ENCODE measurements at regions not wholly inside any gene's neighbourhood (a gene's known extent, or its start where the extent isn't known, plus 50 kb on each side); places are given as distances from the start of the nearest gene placed in this dataset.
A peak's percentile ranks its signal among the peaks of the same experiment; 100 is the strongest.

- DNase-seq (ENCODE audit: low read depth, low spot score) = peak; percentile 20
Measured at GRCh38 chr12:58139894-58140293, 198.5 kb downstream of the ATP23 start.

- DNase-seq (ENCODE audit: low read depth, low spot score) = no peak
Measured at GRCh38 chr12:58140395-58140794, 199.0 kb downstream of the ATP23 start.

DNA sequence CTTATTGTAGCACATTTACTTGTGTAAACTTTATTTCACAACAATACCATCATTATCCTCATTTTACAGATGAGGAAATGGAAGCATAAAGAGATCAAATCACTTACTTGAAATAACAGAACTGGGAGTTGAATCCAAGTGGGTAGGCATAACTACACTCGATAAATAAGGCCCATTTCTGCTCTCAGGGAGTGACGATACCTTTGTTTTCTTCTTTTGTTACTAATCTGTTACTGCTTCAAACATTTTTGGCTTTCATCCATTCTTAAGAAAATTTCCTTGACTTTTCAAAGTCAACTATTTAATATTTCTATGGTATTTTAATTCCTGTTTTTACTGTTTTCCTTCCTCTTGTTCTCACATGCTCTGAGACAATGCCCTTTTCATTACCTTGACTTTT, 201.6 kb downstream of the ATP23 start:
- no peak for DNase-seq (ENCODE audit: low read depth, low spot score)

- no peak for DNase-seq (ENCODE audit: low read depth, low spot score)
Measured at GRCh38 chr12:58143498-58143995, 202.2 kb downstream of the ATP23 start.

DNA sequence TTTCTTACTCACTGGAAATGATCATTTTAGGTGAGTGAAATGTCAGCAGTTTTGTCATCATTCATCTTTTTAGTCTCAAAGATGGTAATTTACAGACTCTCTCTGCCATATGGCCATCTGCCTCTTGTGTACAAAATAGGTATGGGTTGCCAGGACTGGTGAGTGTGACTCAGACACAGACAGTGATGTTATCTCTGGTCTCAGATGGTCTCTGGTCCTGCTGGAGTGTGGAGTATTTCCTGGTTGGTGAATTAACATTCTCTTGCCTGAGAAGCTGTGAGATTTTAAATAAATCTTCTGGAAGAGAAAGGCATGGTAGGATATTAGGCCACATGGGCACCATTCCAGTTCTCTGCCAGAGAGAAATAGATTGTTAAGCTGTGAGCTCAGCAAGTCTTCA, 207.0 kb downstream of the ATP23 start:
- no peak for DNase-seq (ENCODE audit: low read depth, low spot score)

GRCh38 chr12:58148976-58149375, 207.6 kb downstream of the ATP23 start:
- DNase-seq (ENCODE audit: low read depth, low spot score) = no peak

GRCh38 chr12:58154359-58154758, 213.0 kb downstream of the ATP23 start:
- no peak for DNase-seq (ENCODE audit: low read depth, low spot score)

DNA sequence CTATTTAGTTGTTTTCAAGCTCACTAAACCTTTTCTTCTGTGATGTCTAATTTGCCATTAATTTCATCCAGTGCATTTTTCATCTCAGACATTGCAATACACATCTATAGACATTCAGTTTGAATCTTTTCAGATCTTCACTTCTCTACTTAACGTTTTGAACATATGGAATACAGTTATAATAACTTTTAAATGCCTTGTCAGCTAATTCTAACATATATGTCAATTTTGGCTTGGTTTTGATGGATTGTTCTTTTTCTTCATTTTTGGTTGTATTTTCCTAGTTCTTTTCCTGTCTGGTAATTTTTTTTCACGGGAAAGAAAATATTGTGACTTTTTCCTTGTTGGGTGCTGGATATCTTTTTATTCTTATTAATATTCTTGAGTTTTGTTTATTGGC, 215.3 kb downstream of the ATP23 start:
- DNase-seq (ENCODE audit: low read depth, low spot score) = no peak

DNA sequence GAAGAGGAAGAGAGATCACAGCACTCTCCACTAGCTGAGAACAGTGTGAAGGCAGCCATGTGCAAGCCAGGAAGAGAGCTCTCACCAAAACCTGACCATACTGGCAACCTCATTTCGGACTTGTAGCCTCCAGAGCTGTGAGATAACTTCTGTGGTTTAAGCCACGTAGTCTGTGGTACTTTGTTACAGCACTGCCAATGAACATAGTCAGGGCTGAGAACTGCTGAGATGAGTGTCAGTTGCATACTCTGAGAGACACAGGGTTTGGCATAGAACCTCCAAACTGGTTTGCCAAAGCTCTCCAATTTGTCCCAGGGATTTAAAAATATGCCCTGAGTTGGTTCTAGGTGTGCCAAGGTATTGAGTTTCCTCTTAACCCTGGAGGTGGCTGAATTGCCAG, 218.6 kb downstream of the ATP23 start:
- no peak for DNase-seq (ENCODE audit: low read depth, low spot score)

GRCh38 chr12:58161773-58162172, 220.4 kb downstream of the ATP23 start:
- no peak for DNase-seq (ENCODE audit: low read depth, low spot score)

DNA sequence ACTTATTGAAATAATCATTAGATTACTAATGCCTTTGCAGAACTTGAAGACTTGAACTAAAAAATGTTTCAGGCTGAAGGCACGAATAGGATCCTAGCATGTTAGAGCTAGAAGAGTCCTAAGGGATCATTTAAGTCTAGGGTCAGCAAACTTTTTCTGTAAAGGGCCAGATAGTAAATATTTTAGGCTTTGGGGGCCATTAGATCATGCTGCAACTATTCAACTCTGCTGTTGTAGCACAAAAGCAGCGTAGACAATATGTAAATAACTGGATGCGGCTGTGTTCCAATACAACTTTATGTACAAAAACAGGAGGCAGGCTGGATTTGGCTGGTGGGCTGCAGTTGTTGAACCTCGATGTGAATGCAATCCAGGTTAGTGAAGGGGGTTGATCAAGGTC, 221.7 kb downstream of the ATP23 start:
- DNase-seq (ENCODE audit: low read depth, low spot score) = no peak

- no peak for DNase-seq (ENCODE audit: low read depth, low spot score)
Measured at GRCh38 chr12:58166643-58167042, 225.3 kb downstream of the ATP23 start.

- DNase-seq (ENCODE audit: low read depth, low spot score) = no peak
Measured at GRCh38 chr12:58167622-58168021, 226.3 kb downstream of the ATP23 start.

DNA sequence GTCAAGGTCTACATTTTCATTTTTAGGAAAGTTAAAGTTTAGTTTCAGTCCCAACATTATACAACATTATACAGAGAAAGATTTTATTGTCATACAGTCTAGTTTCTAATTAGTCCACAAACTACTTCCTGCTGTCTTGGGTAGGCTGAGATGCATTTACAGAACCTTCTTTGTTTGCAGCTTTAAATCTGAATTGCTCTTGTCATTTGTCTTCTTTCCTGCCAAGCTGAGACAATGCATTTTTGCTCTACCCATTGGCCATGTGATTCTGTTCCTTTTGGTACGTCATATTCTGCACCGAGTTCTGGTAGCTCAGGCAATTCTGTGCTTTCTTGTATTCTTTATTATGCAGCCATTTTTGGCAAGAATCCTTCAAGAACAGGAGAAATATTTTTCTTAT, 228.5 kb downstream of the ATP23 start:
- DNase-seq (ENCODE audit: low read depth, low spot score) = no peak

- DNase-seq (ENCODE audit: low read depth, low spot score) = no peak
Measured at GRCh38 chr12:58171914-58172313, 230.5 kb downstream of the ATP23 start.

- no peak for DNase-seq (ENCODE audit: low read depth, low spot score)
Measured at GRCh38 chr12:58172433-58173073, 231.2 kb downstream of the ATP23 start.

GRCh38 chr12:58174316-58174715, 232.9 kb downstream of the ATP23 start:
- DNase-seq (ENCODE audit: low read depth, low spot score) = no peak

DNA sequence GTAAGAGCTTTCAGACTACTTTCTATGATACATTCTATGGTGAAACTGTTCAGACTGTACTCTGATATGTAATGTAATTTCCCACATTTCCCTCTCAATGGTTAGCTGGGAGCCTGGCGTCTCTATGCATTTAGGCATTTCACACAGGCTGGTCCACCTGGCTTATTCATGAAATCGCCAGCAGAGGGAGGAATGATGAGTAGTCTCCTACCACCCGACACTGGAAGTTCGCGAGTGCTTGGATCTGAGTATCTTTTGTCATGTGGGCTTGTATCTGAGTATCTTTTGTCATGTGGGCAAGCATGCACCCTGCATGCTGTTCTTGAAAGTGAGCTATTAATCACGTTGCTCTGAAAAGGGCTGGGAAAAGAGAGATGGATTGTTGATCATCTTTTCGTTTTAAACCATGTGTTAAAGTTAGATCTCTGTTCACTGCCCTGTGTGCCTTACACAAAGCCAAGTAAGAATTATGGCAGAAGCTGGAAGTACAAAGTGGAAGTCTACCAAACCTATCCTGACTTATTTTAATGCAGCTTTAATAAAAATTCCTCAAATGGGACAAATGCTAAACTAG, 235.0 kb downstream of the ATP23 start:
- peak; percentile 45 for DNase-seq (ENCODE audit: low read depth, low spot score)

GRCh38 chr12:58177366-58177765, 236.0 kb downstream of the ATP23 start:
- DNase-seq (ENCODE audit: low read depth, low spot score) = no peak

GRCh38 chr12:58184212-58184611, 242.8 kb downstream of the ATP23 start:
- DNase-seq (ENCODE audit: low read depth, low spot score) = no peak

DNA sequence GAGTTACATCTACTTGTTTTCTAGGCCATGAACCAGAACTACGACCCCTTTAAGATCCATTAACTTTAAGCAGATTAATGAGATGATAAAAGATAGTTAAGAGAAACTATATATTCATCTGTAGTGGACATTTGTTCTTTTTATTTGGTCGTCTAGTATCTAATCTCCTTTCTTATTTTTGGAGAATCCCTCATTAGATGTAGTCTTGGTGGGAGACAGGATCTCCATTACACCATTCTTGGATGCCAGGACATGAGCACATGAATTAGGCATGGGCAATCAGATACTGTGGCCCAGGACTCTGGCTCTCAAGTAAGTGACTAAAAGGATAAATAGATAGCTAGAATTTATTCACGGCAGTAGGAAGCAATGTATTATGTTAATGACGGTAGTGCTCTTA, 245.0 kb downstream of the ATP23 start:
- DNase-seq (ENCODE audit: low read depth, low spot score) = no peak

- DNase-seq (ENCODE audit: low read depth, low spot score) = no peak
Measured at GRCh38 chr12:58186914-58187313, 245.5 kb downstream of the ATP23 start.

DNA sequence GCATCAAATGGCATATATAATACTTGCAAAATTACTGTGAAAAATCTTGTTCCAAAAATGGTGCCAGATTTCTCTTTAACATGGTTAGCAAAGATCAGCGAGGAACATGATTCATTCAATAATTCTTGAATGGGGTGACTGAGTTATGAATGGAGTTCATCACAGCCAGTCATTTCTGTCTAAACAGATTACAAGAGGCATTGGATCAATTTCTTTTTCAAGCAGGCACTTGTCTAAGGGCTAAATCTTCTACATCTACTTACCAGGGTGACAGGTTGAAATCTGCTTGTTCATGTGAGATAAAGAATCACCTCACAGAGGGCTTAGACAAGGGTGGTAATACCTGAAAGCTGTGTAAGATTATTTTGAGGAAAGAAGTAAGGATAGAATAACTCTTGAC, 247.7 kb downstream of the ATP23 start:
- DNase-seq (ENCODE audit: low read depth, low spot score) = no peak

DNA sequence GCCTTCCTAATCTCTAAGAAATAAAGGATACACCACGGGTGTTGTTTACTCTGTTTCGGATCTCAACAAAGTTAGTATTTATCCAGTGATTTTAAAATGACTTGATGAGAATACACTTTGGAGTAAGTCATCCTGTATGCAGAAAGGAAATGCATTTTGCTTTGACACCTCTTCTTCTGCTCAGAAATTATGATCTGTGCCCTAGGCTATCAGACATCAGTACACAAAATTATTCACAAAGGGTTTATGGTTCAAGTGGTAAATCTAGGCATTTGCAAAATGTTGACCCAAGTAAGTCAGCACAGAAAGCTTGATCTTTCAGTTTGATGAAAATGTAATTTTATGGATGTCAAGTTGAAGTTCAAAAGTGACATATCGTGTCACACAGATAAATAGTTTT, 248.5 kb downstream of the ATP23 start:
- DNase-seq (ENCODE audit: low read depth, low spot score) = no peak
